HG02885 (cell line): ENCODE measurements at regions not wholly inside any gene's neighbourhood (a gene's known extent, or its start where the extent isn't known, plus 50 kb on each side); places are given as distances from the start of the nearest gene placed in this dataset.
"Not testable (repeated sequence)": the region's sequence is repeated elsewhere in the genome, so short reads cannot be mapped to it uniquely, and the experiment has no call there.

Experiments
- ATAC-seq: cut with Tn5 transposase; IDR thresholded peaks from one replicate; pipeline ENCODE4 v1.9.1; 2021; ENCODE audit warnings: mild to moderate bottlenecking; ENCODE audit not compliant: unreplicated experiment, poor library complexity

- ATAC-seq: no peak
Measured at GRCh38 chr4:122100508-122100907, 51.6 kb upstream of the BLTP1 start.

- no peak for ATAC-seq
Measured at GRCh38 chr4:122099896-122100295, 52.2 kb upstream of the BLTP1 start.

GRCh38 chr4:122091836-122092405 lies 60.2 kb upstream of the BLTP1 start:
- ATAC-seq: no peak

GRCh38 chr4:122091397-122091796 lies 60.7 kb upstream of the BLTP1 start:
- ATAC-seq: no peak

- no peak for ATAC-seq
Measured at GRCh38 chr4:122090989-122091388, 61.1 kb upstream of the BLTP1 start.

GRCh38 chr4:122086338-122087065 lies 65.6 kb upstream of the BLTP1 start:
- ATAC-seq: no peak

GRCh38 chr4:122083989-122084388 lies 68.1 kb upstream of the BLTP1 start:
- no peak for ATAC-seq

GRCh38 chr4:122083351-122083750 lies 68.8 kb upstream of the BLTP1 start:
- no peak for ATAC-seq

GRCh38 chr4:122082661-122083060 lies 69.5 kb upstream of the BLTP1 start:
- ATAC-seq: no peak

- not testable (repeated sequence) for ATAC-seq
Measured at GRCh38 chr4:122077653-122078052, 74.5 kb upstream of the BLTP1 start.

GRCh38 chr4:122076835-122077234 lies 75.3 kb upstream of the BLTP1 start:
- ATAC-seq: not testable (repeated sequence)

- ATAC-seq: no peak
Measured at GRCh38 chr4:122073615-122074014, 78.5 kb upstream of the BLTP1 start.

GRCh38 chr4:122065915-122066314 lies 86.2 kb upstream of the BLTP1 start:
- ATAC-seq: no peak

- no peak for ATAC-seq
Measured at GRCh38 chr4:122065149-122065548, 87.0 kb upstream of the BLTP1 start.

GRCh38 chr4:122053186-122053585 lies 98.9 kb upstream of the BLTP1 start:
- ATAC-seq: no peak

GRCh38 chr4:122052677-122053076 lies 99.5 kb upstream of the BLTP1 start:
- ATAC-seq: no peak

GRCh38 chr4:122050841-122051240 lies 99.0 kb upstream of the TRPC3 start:
- ATAC-seq: no peak

GRCh38 chr4:122047456-122048425 lies 95.9 kb upstream of the TRPC3 start:
- ATAC-seq: no peak

GRCh38 chr4:122046255-122046654 lies 94.4 kb upstream of the TRPC3 start:
- no peak for ATAC-seq

GRCh38 chr4:122045533-122045932 lies 93.7 kb upstream of the TRPC3 start:
- ATAC-seq: no peak

GRCh38 chr4:122044501-122044900 lies 92.6 kb upstream of the TRPC3 start:
- no peak for ATAC-seq
